ENCODE measurements at regions not wholly inside any gene's neighbourhood (a gene's known extent, or its start where the extent isn't known, plus 50 kb on each side); places are given as distances from the start of the nearest gene placed in this dataset.

DNA sequence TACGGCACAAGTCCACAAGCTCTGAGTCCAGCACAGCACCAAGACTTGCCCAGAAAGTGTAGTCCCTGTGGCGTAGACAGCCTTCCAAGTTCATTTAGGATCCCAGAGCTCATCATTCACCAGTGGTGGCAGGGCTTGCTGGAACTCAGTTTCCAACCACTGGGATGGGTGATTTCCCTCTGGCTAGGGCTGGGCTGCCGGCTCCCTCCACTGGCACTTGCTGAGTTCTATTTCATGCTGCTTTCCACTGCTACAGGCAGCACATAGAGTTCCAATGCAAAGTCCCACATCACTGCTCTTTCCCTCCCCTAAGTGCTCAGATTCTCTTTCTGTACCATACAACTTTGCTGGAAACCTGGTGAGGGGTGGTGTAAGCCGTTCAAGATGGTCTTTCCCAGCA, 510.3 kb upstream of the TMPRSS15 start:
- H2AFZ ChIP-seq = no peak overlapping the region
- no peak for DNase-seq
- no peak overlapping the region for H3K4me2 ChIP-seq (ENCODE audit: unreplicated experiment)
- H4K20me1 ChIP-seq (ENCODE audit: insufficient read depth) = no peaks in the 10 kb centered on the region
- no peaks in the 10 kb centered on the region for H3K27me3 ChIP-seq (replicated peaks; ENCODE audit: insufficient read depth)
- H3K4me3 ChIP-seq = no peak overlapping the region
- H3K79me2 ChIP-seq (ENCODE audit: insufficient read depth) = no peaks in the 10 kb centered on the region
- no peaks in the 10 kb centered on the region for H3K4me1 ChIP-seq (ENCODE audit: insufficient read depth)
- H3F3A ChIP-seq (ENCODE audit: insufficient read depth) = no peaks in the 10 kb centered on the region
- H3K36me3 ChIP-seq (ENCODE audit: low read depth) = no peaks in the 10 kb centered on the region
- no peak overlapping the region for H3K9ac ChIP-seq
- H3K9me2 ChIP-seq (ENCODE audit: insufficient read depth) = no peaks in the 10 kb centered on the region
- in situ Hi-C loops (cut with MboI) = no loop called here
- H3K27ac ChIP-seq = no peak overlapping the region
- no peak for TF ChIP-seq EZH2phosphoT487 (IDR thresholded peaks at IDR 0.05; ENCODE audit: insufficient read depth, low read depth)
- TF ChIP-seq EZH2 (IDR thresholded peaks at IDR 0.05; ENCODE audit: insufficient read depth, poor library complexity, severe bottlenecking) = no peak
- H3K9me3 ChIP-seq (ENCODE audit: low read depth) = no peaks in the 10 kb centered on the region
- WGBS, 2 experiments (ENCODE audit: low coverage in 1 of 2, low lambda C conversion rate in 2 of 2, missing lambda C conversion rate in 2 of 2) = 27 to 30% methylated on average over 4 of the region's 4 CpGs

DNA sequence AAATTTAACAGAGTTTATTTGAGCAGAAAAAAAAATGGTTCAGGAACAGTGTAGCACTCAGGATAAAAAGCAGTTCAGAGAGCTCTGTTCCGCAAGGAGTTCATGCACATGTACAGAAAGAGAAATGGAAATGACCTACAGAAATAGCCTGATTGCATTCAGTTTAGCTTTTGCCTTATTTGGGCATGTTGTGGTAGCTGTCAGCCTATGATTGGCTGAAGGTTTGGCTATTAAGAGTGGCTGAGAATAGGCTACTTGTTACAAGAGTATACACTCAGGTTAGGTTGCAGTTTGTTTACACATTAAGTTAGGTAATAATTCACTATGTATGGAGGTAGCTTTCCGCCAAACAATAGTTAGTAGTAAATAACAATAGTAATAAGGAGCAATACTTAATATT, 511.0 kb upstream of the TMPRSS15 start:
- Histone ChIP-seq H3K9me3 (ENCODE audit: low read depth) (no peaks in the 10 kb centered on the region), H3K27ac (no peak overlapping the region), H3K9me2 (ENCODE audit: insufficient read depth) (no peaks in the 10 kb centered on the region), H3K27me3 (replicated peaks; ENCODE audit: insufficient read depth) (no peaks in the 10 kb centered on the region), H3K79me2 (ENCODE audit: insufficient read depth) (no peaks in the 10 kb centered on the region), H3K36me3 (ENCODE audit: low read depth) (no peaks in the 10 kb centered on the region), H3K4me3 (no peak overlapping the region), H3K9ac (no peak overlapping the region), H2AFZ (no peak overlapping the region), H3K4me1 (ENCODE audit: insufficient read depth) (no peaks in the 10 kb centered on the region), H3F3A (ENCODE audit: insufficient read depth) (no peaks in the 10 kb centered on the region), H4K20me1 (ENCODE audit: insufficient read depth) (no peaks in the 10 kb centered on the region), H3K4me2 (ENCODE audit: unreplicated experiment) (no peak overlapping the region)
- in situ Hi-C loops (cut with MboI) = no loop called here
- WGBS, 2 experiments (ENCODE audit: low coverage in 1 of 2, low lambda C conversion rate in 2 of 2, missing lambda C conversion rate in 2 of 2) = 19 to 30% methylated on average over 2 of the region's 2 CpGs
- DNase-seq = no peak
- TF ChIP-seq EZH2 (IDR thresholded peaks at IDR 0.05; ENCODE audit: insufficient read depth, poor library complexity, severe bottlenecking) = no peak

DNA sequence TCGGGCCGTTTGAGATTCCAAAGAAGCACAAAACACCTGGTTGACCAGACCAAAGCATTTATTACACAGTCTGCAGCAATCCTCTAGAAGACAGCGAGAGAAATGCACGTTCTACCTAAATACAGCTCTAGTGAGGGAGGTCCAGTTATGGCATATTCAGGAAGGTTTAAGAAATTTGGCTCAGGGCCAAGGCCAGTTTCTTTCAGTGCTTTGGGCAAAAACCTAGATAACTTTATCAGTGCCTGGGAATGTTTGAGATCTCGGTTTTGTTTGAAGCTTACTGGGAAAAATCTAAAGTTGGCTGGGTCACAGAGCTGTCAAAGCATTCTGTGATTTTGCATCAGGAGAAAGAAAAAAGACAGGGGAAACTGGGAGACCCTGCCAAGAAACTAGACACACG, 514.0 kb upstream of the TMPRSS15 start:
- H4K20me1 ChIP-seq (ENCODE audit: insufficient read depth) = no peaks in the 10 kb centered on the region
- DNase-seq = no peak
- 25 to 43% methylated on average over 6 of the region's 6 CpGs for WGBS, 2 experiments (ENCODE audit: low coverage in 1 of 2, low lambda C conversion rate in 2 of 2, missing lambda C conversion rate in 2 of 2)

DNA sequence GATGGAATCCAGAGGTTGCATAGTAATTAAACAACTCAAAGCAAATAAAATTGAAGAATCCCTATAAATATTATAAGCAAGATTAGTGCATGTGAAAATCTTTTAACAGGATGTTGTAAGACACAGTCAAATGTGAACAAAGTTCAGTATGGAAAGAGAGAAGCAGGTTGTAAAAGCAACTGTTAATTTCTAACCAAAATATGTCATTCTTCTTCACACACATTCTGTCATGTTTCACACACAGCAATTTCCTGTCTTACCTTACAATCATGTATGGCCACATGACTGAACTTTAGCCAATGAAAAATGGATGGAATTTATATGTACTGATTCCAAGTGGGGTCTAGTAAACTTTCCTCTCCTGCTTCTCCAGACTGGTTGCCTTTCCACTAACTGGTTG, 527.7 kb upstream of the TMPRSS15 start:
- no peaks in the 10 kb centered on the region; the same call in 1 of the 2 replicates for H3K36me3 ChIP-seq (ENCODE audit: low read depth)
- H2AFZ ChIP-seq = no peak overlapping the region
- in situ Hi-C loops (cut with MboI) = no loop called here
- no peak overlapping the region for H3K4me3 ChIP-seq
- H3K27ac ChIP-seq = no peak overlapping the region
- H3K27me3 ChIP-seq (replicated peaks; ENCODE audit: insufficient read depth) = no peaks in the 10 kb centered on the region
- H3K79me2 ChIP-seq (ENCODE audit: insufficient read depth) = no peaks in the 10 kb centered on the region
- H3K4me1 ChIP-seq (ENCODE audit: insufficient read depth) = no peaks in the 10 kb centered on the region
- H3K9me3 ChIP-seq (ENCODE audit: low read depth) = peaks cover 4% of the 10 kb centered on the region
- H3K4me2 ChIP-seq (ENCODE audit: unreplicated experiment) = no peak overlapping the region
- no peaks in the 10 kb centered on the region for H3F3A ChIP-seq (ENCODE audit: insufficient read depth)
- no peaks in the 10 kb centered on the region for H4K20me1 ChIP-seq (ENCODE audit: insufficient read depth)
- no peak for DNase-seq
- H3K9me2 ChIP-seq (ENCODE audit: insufficient read depth) = no peaks in the 10 kb centered on the region
- TF ChIP-seq EZH2 (IDR thresholded peaks at IDR 0.05; ENCODE audit: insufficient read depth, poor library complexity, severe bottlenecking) = no peak
- TF ChIP-seq EZH2phosphoT487 (IDR thresholded peaks at IDR 0.05; ENCODE audit: insufficient read depth, low read depth) = no peak
- no peak overlapping the region for H3K9ac ChIP-seq

More for the DNA sequence above, 514.0 kb upstream of the TMPRSS15 start:
- no peak overlapping the region for H3K4me3 ChIP-seq
- H3F3A ChIP-seq (ENCODE audit: insufficient read depth) = no peaks in the 10 kb centered on the region
- H3K9me2 ChIP-seq (ENCODE audit: insufficient read depth) = no peaks in the 10 kb centered on the region
- no peak overlapping the region for H3K9ac ChIP-seq
- in situ Hi-C loops (cut with MboI) = no loop called here
- H3K27ac ChIP-seq = no peak overlapping the region
- H3K9me3 ChIP-seq (ENCODE audit: low read depth) = no peaks in the 10 kb centered on the region
- no peak overlapping the region for H2AFZ ChIP-seq
- H3K4me1 ChIP-seq (ENCODE audit: insufficient read depth) = no peaks in the 10 kb centered on the region
- no peak for TF ChIP-seq EZH2 (IDR thresholded peaks at IDR 0.05; ENCODE audit: insufficient read depth, poor library complexity, severe bottlenecking)
- no peak for TF ChIP-seq EZH2phosphoT487 (IDR thresholded peaks at IDR 0.05; ENCODE audit: insufficient read depth, low read depth)
- H3K27me3 ChIP-seq (replicated peaks; ENCODE audit: insufficient read depth) = no peaks in the 10 kb centered on the region
- no peak overlapping the region for H3K4me2 ChIP-seq (ENCODE audit: unreplicated experiment)
- H3K79me2 ChIP-seq (ENCODE audit: insufficient read depth) = no peaks in the 10 kb centered on the region
- H3K36me3 ChIP-seq (ENCODE audit: low read depth) = no peaks in the 10 kb centered on the region

DNA sequence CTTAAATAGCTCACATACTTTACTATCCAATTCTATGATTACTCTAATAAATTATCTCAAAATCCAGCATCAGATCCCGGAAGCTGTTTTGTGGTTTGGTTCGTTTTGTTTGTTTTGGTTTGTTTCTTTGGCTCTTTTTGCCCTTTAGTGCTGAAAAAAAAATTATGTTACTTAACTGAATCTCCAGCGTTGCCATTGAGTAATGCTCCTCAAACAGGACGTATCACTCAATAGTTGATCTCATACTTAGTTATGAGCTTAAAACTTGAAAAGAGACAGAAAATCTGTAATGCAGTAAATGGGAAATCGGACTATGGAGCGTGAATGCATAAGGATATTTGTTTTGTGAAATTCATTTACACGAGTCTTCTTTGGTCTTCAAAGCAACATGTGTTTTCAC, 533.8 kb upstream of the TMPRSS15 start:
- TF ChIP-seq EZH2 (IDR thresholded peaks at IDR 0.05; ENCODE audit: insufficient read depth, poor library complexity, severe bottlenecking) = no peak
- TF ChIP-seq EZH2phosphoT487 (IDR thresholded peaks at IDR 0.05; ENCODE audit: insufficient read depth, low read depth) = no peak
- Histone ChIP-seq H3K27me3 (replicated peaks; ENCODE audit: insufficient read depth) (no peaks in the 10 kb centered on the region), H3F3A (ENCODE audit: insufficient read depth) (no peaks in the 10 kb centered on the region), H3K4me1 (ENCODE audit: insufficient read depth) (no peaks in the 10 kb centered on the region), H2AFZ (no peak overlapping the region), H3K4me3 (no peak overlapping the region), H3K27ac (no peak overlapping the region), H3K9me3 (ENCODE audit: low read depth) (peaks cover 4% of the 10 kb centered on the region), H3K9me2 (ENCODE audit: insufficient read depth) (no peaks in the 10 kb centered on the region), H3K4me2 (ENCODE audit: unreplicated experiment) (no peak overlapping the region), H3K9ac (no peak overlapping the region), H3K79me2 (ENCODE audit: insufficient read depth) (no peaks in the 10 kb centered on the region), H4K20me1 (ENCODE audit: insufficient read depth) (no peaks in the 10 kb centered on the region), H3K36me3 (ENCODE audit: low read depth) (no peaks in the 10 kb centered on the region; the same call in 1 of the 2 replicates)
- no peak for DNase-seq
- in situ Hi-C loops (cut with MboI) = no loop called here
- 1 to 2% methylated on average over 7 of the region's 7 CpGs for WGBS, 2 experiments (ENCODE audit: low coverage in 1 of 2, low lambda C conversion rate in 2 of 2, missing lambda C conversion rate in 2 of 2)
